Nephron progenitor cell (in vitro differentiated cells): ENCODE measurements at regions not wholly inside any gene's neighbourhood (a gene's known extent, or its start where the extent isn't known, plus 50 kb on each side); places are given as distances from the start of the nearest gene placed in this dataset.
A peak's percentile ranks its signal among the peaks of the same experiment; 100 is the strongest.

Source experiments
- DNase-seq: peaks from one replicate; pipeline ENCODE4 v3.0.0; 2021
- H3K27ac Mint-ChIP-seq: 2 replicates; pipeline ENCODE4 v1.8.0; 2021; ENCODE audit warnings: mild to moderate bottlenecking, moderate library complexity, mixed read lengths
- H3K27me3 Mint-ChIP-seq: 2 replicates; pipeline ENCODE4 v1.8.0; 2021; ENCODE audit warnings: mild to moderate bottlenecking, low read depth, mixed read lengths; ENCODE audit not compliant: poor library complexity
- H3K36me3 Mint-ChIP-seq: 2 replicates; pipeline ENCODE4 v1.8.0; 2021; ENCODE audit warnings: low read depth, mixed read lengths
- H3K4me1 Mint-ChIP-seq: 2 replicates; pipeline ENCODE4 v1.8.0; 2021; ENCODE audit warnings: mixed read lengths
- H3K4me3 Mint-ChIP-seq: 2 replicates; pipeline ENCODE4 v1.8.0; 2021; ENCODE audit warnings: mild to moderate bottlenecking, moderate library complexity, mixed read lengths
- H3K9me3 Mint-ChIP-seq: 2 replicates; pipeline ENCODE4 v1.8.0; 2021; ENCODE audit warnings: mild to moderate bottlenecking, moderate library complexity, mixed read lengths
- CTCF ChIP-seq: fragments of 200-600 bp; sonication (generic); IDR thresholded peaks from 2 replicates; pipeline ENCODE4 v1.5.0; 2021; ENCODE audit warnings: antibody characterized with exemption

GRCh38 chrX:9362363-9362928 is 102.4 kb upstream of the TBL1X start:
- H3K27ac Mint-ChIP-seq = peak overlapping the region; percentile 44

GRCh38 chrX:9367421-9367820 is 97.4 kb upstream of the TBL1X start:
- Mint-ChIP-seq H3K27me3 (peaks cover 13% of the 10 kb centered on the region), H3K36me3 (no peaks in the 10 kb centered on the region), H3K9me3 (peaks cover 50% of the 10 kb centered on the region), H3K27ac (no peak overlapping the region), H3K4me1 (peaks cover 6% of the 10 kb centered on the region), H3K4me3 (no peak overlapping the region)
- no peak for DNase-seq
- TF ChIP-seq CTCF = no peak

More at GRCh38 chrX:9362363-9362928, 102.4 kb upstream of the TBL1X start:
- Mint-ChIP-seq H3K4me1 (no peaks in the 10 kb centered on the region), H3K36me3 (no peaks in the 10 kb centered on the region), H3K27me3 (peaks cover 12% of the 10 kb centered on the region), H3K4me3 (no peak overlapping the region), H3K9me3 (peaks cover 49% of the 10 kb centered on the region)
- TF ChIP-seq CTCF = no peak
- DNase-seq = no peak

- no peak for TF ChIP-seq CTCF
- H3K27me3 Mint-ChIP-seq = peaks cover 10% of the 10 kb centered on the region
These were observed 96.6 kb upstream of the TBL1X start for GRCh38 chrX:9368262-9368661.

GRCh38 chrX:9369802-9370291 is 95.0 kb upstream of the TBL1X start:
- H3K4me3 Mint-ChIP-seq = no peak overlapping the region
- H3K27ac Mint-ChIP-seq = no peak overlapping the region

More at GRCh38 chrX:9368262-9368661, 96.6 kb upstream of the TBL1X start:
- Mint-ChIP-seq H3K4me1 (peaks cover 6% of the 10 kb centered on the region), H3K36me3 (no peaks in the 10 kb centered on the region), H3K9me3 (peaks cover 49% of the 10 kb centered on the region), H3K4me3 (no peak overlapping the region), H3K27ac (no peak overlapping the region)
- no peak for DNase-seq

GRCh38 chrX:9370893-9371292 is 94.0 kb upstream of the TBL1X start:
- Mint-ChIP-seq H3K36me3 (no peaks in the 10 kb centered on the region), H3K4me3 (no peak overlapping the region), H3K4me1 (peaks cover 6% of the 10 kb centered on the region), H3K27ac (no peak overlapping the region), H3K27me3 (peaks cover 13% of the 10 kb centered on the region), H3K9me3 (peaks cover 34% of the 10 kb centered on the region)
- DNase-seq = no peak
- no peak for TF ChIP-seq CTCF

More at GRCh38 chrX:9369802-9370291, 95.0 kb upstream of the TBL1X start:
- H3K36me3 Mint-ChIP-seq = no peaks in the 10 kb centered on the region
- H3K9me3 Mint-ChIP-seq = peaks cover 43% of the 10 kb centered on the region
- no peak for DNase-seq
- peaks cover 13% of the 10 kb centered on the region for H3K27me3 Mint-ChIP-seq
- peaks cover 6% of the 10 kb centered on the region for H3K4me1 Mint-ChIP-seq
- TF ChIP-seq CTCF = no peak

- peaks cover 6% of the 10 kb centered on the region for H3K4me1 Mint-ChIP-seq
- peaks cover 32% of the 10 kb centered on the region for H3K9me3 Mint-ChIP-seq
- no peaks in the 10 kb centered on the region for H3K36me3 Mint-ChIP-seq
- TF ChIP-seq CTCF = no peak
- H3K4me3 Mint-ChIP-seq = no peak overlapping the region
- H3K27ac Mint-ChIP-seq = no peak overlapping the region
- H3K27me3 Mint-ChIP-seq = peaks cover 9% of the 10 kb centered on the region
- DNase-seq = no peak
These were observed 92.0 kb upstream of the TBL1X start for GRCh38 chrX:9372866-9373265.
